ENCODE measurements at regions not wholly inside any gene's neighbourhood (a gene's known extent, or its start where the extent isn't known, plus 50 kb on each side); places are given as distances from the start of the nearest gene placed in this dataset.
A peak's percentile ranks its signal among the peaks of the same experiment; 100 is the strongest.
"Not testable (repeated sequence)": the region's sequence is repeated elsewhere in the genome, so short reads cannot be mapped to it uniquely, and the experiment has no call there.

DNA sequence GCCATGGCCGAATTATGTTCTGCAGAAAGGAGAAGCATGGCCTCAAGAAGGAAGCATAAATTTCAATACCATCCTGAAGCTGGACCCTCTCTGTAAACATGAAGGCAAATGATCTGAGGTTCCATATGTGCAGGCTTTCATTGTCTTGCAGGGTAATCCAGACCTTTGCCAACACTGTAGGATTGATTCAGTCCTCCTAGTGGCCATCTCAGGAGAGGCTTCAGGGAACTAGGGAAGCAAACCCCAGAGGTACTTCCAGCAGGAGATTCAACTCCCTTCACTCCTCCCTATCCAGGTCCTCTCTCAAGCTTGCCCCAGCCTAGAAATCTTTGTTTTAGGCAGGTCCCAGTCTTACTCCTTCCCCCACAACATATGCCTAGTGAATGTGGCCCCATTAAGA, 99.3 kb upstream of the HCN1 start:
- TF ChIP-seq, protein P1, sequence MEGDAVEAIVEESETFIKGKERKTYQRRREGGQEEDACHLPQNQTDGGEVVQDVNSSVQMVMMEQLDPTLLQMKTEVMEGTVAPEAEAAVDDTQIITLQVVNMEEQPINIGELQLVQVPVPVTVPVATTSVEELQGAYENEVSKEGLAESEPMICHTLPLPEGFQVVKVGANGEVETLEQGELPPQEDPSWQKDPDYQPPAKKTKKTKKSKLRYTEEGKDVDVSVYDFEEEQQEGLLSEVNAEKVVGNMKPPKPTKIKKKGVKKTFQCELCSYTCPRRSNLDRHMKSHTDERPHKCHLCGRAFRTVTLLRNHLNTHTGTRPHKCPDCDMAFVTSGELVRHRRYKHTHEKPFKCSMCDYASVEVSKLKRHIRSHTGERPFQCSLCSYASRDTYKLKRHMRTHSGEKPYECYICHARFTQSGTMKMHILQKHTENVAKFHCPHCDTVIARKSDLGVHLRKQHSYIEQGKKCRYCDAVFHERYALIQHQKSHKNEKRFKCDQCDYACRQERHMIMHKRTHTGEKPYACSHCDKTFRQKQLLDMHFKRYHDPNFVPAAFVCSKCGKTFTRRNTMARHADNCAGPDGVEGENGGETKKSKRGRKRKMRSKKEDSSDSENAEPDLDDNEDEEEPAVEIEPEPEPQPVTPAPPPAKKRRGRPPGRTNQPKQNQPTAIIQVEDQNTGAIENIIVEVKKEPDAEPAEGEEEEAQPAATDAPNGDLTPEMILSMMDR (IDR thresholded peaks at IDR 0.05; ENCODE audit: extremely low read depth, missing control alignments): no peak
- DNase-seq (ENCODE audit: low spot score): no peak

DNA sequence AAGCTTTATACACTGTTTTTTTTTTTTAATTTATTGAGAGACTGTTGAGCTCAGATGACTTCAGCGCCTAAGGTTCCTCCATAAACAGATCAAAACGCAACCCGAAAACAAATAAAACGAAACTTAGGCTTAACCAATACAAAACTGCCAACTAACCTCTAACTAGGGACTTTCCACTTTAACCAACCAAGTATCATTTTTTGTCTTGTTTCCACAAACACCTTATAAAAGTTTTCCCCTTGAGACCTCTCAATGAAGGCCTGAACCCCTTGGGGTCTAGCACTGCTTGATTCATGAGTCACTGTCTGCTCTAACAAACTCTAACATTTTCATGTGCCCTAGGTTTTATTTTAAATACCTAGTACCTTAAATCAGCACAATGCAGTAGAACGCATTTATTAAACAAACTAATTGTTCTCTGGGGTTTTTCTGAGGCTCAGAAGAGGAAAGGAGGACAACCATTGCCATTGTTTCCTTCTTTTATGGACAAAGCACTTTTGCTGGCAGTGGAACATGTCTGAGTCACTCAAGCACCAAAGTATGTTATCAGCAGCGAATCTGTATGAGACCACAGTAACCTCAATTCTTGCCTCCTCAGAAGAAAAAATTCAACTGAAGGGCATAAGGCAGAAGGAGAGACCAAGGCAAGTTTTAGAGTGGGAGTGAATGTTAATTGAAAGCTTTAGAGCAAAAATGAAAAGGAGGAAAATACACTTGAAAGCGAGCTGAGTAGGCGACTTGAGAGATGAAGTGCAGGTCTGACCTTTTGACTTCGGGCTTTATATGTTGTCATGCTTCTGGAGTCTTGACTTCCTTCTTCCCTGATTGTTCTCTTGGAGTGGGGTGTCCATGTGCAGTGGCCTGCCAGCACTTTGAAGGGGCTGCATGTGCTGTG, 97.7 kb upstream of the HCN1 start:
- TF ChIP-seq, protein P1 (IDR thresholded peaks at IDR 0.05; ENCODE audit: extremely low read depth, missing control alignments): no peak
- DNase-seq (ENCODE audit: low spot score): peak; percentile 4

DNA sequence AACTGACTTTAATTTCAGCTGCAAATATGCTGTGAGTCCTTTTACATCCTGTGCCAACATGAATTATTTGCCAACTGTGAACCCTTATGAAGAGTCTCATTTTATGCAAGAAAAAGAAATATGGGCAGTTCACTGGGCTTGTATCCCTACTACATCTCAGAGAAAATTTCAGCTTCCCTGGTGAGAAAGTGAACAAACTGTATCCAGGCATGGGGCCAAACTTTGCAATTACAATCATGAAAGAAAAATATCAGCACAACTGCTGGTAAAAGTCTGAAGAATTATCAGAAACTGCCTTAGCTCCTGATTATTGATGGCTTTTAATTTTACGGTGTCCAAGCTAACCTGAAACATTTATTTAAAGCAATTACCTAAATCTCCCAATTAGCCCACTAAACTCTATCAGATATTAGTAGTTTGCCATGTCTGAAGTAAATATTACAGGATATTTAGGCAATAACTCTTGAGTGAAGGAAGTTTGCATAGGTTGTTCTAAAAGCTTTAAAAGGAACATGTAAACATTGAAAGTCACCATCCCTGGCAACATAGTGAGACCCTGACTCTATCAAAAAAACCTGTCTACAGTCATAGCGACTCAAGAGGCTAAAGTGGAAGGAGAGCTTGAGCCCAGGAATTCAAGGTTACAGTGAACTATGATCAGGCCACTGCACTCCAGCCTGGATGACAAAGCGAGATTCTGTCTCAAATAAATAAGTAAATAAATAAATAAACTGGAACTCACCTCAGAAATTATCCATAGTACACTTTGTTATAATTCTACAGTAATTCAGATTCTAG, 83.9 kb upstream of the HCN1 start:
- no peak for DNase-seq (ENCODE audit: low spot score)

DNA sequence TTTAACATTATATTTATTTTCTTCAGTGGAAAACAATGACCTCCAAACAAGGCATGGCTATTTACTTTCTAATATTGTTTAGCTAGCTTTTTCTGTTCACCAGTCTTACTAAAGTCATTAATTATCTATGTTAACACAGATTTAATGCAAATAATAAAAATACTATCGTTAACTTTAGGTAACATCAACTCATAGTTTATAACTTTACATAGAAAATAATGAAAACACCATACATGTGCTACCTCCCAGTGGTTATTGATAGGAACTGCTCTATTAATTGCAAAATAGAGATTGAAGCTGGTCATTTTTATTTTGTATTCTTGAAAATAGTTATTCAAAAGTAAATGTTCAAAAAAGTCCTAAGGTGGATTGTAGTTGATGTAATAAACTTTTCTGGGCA, 78.3 kb upstream of the HCN1 start:
- DNase-seq (ENCODE audit: low spot score): no peak
- TF ChIP-seq, protein P1 (IDR thresholded peaks at IDR 0.05; ENCODE audit: extremely low read depth, missing control alignments): no peak

More for the DNA sequence above, 83.9 kb upstream of the HCN1 start:
- TF ChIP-seq, protein P1 (IDR thresholded peaks at IDR 0.05; ENCODE audit: extremely low read depth, missing control alignments): no peak

DNA sequence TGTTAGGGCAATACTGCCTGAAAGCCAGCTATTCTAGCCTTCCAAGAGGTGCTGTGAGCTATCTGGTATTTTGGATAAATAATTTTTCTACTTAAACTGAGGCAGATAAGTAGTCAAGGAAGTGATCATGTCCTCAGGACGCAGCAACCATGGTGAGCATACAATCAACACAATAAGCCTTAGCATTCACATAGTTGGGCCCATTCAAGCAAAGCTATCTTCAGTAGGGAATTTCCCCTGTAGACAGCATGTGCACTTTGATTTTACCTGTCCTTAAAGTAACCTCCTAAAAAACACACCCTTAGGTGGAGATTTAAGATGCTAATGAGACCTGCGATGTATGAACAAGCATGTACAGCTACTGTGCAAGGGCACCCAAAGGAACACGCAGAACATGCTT, 76.2 kb upstream of the HCN1 start:
- TF ChIP-seq, protein P1 (IDR thresholded peaks at IDR 0.05; ENCODE audit: extremely low read depth, missing control alignments): no peak

DNA sequence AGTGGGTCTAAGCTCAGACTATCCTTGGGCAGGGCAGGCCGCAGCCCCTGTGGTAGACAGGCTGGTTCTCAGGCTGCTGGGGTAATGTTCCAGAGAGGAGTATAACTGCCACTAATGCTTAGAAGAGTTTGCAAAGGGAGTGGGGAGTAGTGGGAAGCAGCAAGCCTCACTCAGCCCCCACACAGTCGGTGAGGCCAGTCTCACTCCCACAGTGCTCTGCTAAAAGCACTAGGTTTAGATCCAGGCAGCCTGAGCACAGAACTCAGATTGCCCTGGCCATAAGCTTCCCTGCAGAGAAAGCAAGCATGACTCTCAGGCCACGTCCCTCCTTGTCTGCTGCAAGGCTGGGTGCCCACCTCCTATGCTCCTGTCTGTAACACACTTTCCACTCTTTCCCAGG, 69.4 kb upstream of the HCN1 start:
- TF ChIP-seq, protein P1 (IDR thresholded peaks at IDR 0.05; ENCODE audit: extremely low read depth, missing control alignments): no peak
- no peak for DNase-seq (ENCODE audit: low spot score)

More for the DNA sequence above, 76.2 kb upstream of the HCN1 start:
- DNase-seq (ENCODE audit: low spot score): no peak

DNA sequence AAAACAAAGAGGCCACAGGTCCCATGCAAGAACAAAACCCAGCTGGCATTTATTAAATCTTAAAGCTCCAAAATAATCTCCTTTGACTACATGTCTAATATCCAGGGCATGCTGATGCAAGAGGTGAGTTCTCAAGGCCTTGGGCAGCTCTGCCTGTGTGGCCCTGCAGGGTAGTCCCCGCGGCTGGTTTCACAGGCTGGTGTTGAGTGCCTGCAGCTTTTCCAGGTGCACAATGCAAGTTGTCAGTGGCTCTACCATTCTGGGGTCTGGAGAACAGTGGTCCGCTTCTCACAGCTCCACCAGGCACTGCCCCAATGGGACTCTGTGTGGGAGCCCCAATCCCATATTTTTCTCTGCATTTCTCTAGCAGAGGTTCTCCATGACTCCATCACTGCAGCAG, 54.4 kb upstream of the HCN1 start:
- TF ChIP-seq, protein P1 (IDR thresholded peaks at IDR 0.05; ENCODE audit: extremely low read depth, missing control alignments): no peak

DNA sequence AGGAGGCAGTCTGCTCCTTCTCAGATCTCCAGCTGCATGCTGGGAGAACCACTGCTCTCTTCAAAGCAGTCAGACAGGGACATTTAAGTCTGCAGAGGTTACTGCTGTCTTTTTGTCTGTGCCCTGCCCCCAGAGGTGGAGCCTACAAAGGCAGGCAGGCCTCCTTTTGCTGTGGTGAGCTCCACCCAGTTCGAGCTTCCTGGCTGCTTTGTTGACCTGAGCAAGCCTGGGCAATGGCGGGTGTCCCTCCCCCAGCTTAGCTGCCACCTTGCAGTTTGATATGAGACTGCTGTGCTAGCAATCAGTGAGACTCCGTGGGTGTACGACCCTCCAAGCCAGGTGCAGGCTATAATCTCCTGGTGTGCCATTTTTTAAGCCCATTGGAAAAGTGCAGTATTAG, 52.3 kb upstream of the HCN1 start:
- DNase-seq (ENCODE audit: low spot score): not testable (repeated sequence)

More for the DNA sequence above, 54.4 kb upstream of the HCN1 start:
- DNase-seq (ENCODE audit: low spot score): no peak
